ENCODE measurements at regions not wholly inside any gene's neighbourhood (a gene's known extent, or its start where the extent isn't known, plus 50 kb on each side); places are given as distances from the start of the nearest gene placed in this dataset.

DNA sequence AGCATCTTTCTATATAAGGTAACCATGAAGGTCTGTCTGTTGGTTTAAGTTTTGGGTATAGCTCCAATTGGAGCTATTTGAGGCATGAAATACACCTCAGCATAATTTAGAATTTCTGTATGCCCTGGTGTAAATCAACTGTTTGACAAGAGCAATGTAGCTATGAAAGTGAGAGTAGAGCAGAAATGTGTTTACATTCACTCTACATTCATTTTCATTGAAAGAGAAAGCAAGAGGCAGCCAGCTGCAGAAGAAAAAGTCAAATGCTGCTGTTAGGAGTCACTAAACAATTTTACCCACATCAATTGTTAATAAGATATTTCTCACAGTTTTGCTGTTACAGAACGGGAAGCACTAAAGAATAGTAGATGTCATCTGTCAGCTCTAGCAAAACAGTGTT is 252.5 kb downstream of the SLC6A15 start:
- DNase-seq = no peak

DNA sequence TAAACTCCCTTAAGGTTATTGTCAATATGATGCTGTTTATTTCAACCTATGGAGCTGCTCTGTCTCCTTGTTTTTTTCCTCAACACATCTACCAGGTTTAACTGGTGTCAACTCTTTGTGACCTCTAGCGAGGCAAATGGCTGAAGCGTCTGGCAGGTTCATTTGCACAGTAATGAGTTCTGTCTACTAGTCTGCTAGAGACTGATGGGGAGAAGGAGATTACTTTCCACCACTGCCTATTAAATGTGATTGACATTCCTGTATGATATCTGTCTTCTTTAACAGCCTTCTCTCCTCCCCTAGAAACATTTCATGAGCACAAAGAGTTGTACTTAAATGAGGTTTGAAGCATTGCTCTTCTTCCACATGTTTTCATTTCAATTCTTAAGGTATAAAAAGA is 253.7 kb downstream of the SLC6A15 start:
- no peak for DNase-seq

DNA sequence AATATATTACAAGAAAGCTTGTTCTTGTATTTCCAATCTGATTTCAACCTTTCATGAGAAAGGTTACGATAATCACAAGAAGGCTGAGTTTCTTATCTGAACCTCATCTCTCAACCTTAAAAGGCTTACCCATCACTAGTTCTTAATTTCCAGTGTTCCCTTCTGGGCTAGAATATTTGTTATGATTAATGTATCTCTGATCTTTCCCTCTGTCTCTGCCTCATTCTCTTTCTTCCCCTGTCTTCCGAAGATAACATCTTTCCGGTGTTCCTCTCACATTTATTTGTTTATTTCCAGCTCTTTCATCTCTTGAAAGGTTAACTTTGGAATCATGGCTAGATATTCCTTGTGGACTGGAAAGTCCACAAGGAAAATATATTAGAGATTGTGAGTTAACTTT is 255.9 kb downstream of the SLC6A15 start:
- DNase-seq = no peak

GRCh38 chr12:84653482-84653881 is 259.1 kb downstream of the SLC6A15 start:
- no peak for DNase-seq

DNA sequence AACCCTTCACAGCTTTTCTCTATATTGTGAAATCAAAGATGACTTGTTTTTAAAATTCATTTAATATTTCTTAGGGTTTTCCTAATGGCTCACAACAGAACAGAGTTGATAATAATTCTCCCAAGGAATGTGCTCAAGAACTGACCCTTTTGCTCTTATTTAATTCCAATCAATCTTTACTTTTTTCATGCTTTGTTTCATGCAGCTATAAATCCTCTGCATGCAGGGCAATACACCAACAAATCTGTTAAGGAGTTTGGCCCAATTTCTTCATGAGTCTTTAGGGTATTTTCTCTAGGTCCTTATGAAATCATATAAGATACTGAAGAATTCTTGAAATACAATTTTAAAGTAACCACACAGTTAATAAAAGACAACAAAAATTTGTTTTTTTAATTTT is 264.2 kb downstream of the SLC6A15 start:
- DNase-seq = no peak

DNA sequence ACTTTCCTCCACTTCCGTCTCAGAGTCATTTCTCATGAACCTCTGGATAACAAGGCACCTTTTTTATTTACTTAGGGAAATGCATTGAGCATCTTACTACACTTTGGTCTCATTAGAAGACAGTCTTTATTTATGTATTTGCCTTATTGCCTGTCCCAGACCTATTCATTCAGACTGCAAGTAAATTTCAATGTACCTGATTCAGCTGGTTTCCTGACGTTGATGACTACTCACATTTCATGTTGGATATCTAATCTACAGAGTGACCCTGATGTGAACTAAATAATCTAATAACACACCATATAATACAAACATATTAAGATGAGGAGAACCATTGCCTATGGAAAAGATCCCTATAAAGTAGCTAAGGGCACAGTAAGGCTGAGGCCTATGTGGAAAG is 267.7 kb downstream of the SLC6A15 start:
- no peak for DNase-seq

- DNase-seq = no peak
These were observed 268.6 kb downstream of the SLC6A15 start for GRCh38 chr12:84643993-84644392.

DNA sequence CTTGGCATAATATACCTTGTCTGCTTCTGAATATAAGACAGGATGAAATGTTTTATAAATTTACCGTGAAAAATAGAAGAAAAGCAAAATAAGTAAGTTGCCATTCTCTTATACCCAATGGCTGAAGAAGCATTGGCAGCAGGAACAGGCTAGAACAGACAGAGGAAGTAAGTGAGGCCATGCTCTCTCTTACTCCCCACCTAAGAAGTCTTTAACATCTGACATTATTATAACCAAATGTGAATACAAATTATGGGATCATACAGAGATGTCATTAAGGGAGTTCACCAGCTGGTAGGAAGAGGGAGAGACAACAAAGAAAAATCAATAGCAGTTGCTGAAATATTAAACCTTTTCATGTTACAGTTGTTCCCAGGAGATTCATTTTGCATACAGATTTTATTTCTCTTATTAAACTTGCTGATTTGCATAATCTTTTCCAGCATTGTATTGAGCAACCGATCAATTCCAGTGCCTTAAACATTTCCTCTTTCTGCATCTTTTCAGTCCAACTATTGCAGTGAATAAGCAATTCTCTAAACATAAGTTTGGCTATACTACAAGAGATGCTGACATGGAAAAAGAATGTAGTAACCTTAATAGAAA is 270.6 kb downstream of the SLC6A15 start:
- no peak for DNase-seq

DNA sequence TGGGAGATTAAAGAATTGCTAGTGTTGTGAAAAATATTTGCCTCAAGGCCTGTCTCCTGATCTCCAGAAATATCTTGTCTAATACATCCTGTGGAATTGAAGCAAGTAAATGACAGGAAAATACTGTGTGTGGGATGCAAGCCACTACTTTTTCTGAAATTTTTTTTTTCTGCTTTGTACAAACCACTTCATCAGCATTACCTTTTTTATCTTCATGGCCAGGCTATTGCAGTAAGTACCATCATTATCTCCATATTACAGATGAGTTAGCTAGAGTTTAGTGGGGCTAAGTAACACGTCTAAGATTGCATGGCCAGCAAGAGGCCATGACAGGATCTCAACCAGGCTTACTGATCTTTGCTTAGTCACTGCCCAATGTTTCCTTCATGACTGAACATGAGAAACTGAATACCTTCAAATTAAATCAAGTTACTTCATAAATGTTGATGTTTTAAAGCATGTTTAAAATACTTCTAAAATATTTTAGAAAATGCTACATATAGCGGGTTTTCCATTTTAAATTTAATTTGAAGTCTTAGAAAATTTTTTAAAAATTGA is 273.7 kb downstream of the SLC6A15 start:
- no peak for DNase-seq

- DNase-seq = no peak
These were observed 274.7 kb downstream of the SLC6A15 start for GRCh38 chr12:84637926-84638325.

GRCh38 chr12:84636801-84637290 is 275.8 kb downstream of the SLC6A15 start:
- DNase-seq = no peak

DNA sequence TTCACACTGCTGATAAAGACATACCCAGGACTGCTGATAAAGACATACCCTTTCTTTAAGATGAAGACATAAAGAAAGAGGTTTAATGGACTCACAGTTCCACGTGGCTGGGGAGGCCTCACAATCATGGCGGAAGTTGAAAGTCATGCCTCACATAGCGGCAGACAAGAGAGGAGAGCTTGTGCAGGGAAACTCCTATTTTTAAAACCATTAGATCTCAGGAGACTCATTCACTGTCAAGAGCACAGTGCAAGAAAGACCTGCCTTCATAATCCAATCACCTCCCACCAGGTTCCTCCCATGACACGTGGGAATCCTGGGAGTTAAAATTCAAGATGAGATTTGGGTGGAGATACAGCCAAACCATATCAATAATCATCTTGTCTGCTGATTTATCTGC is 278.1 kb downstream of the SLC6A15 start:
- no peak for DNase-seq

GRCh38 chr12:84632556-84632955 is 280.0 kb downstream of the SLC6A15 start:
- DNase-seq = no peak

DNA sequence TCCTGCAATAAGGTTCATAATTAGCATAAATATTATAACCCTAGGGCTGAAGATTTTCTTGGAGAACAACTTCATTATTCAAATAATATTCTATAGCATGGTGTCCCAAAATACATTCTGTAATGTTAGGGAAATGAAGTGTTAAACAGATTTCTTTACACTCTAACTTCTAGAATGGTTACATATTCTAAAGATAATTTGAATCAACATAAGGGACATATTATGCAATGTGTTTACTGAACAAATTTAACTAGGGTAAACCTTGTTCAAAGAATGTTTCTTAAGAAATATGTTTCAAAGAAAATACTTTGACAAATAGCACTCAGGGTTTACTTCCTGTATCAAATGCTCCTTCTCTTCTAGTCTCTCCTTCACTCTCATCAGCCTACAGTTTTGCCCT is 281.6 kb downstream of the SLC6A15 start:
- no peak for DNase-seq

GRCh38 chr12:84627593-84627992 is 285.0 kb downstream of the SLC6A15 start:
- DNase-seq = no peak

GRCh38 chr12:84624601-84625000 is 288.0 kb downstream of the SLC6A15 start:
- DNase-seq = no peak

DNA sequence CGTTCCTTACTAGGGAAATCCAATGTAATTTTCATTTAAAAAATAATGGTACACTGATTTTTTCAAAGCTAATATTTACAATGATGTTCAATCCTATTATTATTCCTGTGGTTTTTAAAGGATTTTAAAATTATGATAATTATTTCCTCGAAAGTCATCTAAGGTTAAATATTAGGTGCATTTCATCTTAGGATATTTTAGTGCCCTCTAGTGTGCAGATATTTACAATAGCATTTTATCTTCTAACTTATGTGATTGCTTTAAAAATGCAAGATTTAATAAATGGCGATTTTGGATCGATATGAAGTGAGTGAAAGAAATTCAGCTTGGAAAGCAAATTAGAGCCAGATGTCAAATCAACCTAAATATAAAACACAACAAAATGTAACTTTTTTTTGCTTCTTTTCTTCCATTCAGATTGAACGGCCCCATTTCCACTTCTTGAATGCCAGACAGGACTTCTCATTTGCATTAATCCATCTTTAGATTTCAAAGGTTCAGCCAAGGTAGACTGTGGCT is 293.5 kb downstream of the SLC6A15 start:
- DNase-seq = no peak

- no peak for DNase-seq
These were observed 305.3 kb downstream of the SLC6A15 start for GRCh38 chr12:84607170-84607819.

DNA sequence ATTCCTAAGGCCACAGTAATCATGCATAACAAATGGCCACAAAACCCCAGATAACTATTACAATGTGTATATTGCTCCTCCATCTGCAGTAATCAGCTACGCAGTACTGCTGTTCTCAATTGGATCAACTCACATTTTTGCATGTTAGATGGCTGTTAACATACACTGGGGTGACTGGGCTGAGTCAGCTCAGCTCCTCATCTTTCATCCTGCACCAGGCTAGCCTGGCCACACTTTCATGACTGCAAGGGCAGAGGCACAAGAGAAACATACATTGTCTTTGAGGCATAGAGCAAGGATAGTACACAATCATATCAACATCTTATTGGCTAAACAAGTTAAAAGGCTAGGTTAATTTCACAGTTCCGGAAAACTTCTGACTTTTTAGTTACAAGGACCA is 306.6 kb downstream of the SLC6A15 start:
- no peak for DNase-seq

DNA sequence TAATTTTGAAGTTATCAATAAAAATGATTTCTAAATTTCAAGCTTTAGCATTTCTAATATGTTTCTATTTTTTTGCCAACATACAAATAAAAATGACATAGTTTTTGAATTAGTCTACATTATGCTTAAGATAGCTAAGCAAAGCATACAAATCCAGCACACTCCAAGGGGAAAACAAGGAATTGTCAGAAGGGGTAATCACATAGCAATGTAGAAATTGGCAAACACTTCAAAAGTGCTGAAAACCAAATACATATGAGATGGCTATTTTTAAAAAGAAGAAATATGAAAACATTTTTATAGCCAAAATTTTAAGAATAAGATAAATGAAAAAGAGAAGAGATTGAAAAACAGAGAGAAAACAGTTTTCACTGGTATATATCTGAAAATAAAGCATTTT is 308.0 kb downstream of the SLC6A15 start:
- DNase-seq = no peak

- no peak for DNase-seq
These were observed 308.9 kb downstream of the SLC6A15 start for GRCh38 chr12:84603484-84604248.

DNA sequence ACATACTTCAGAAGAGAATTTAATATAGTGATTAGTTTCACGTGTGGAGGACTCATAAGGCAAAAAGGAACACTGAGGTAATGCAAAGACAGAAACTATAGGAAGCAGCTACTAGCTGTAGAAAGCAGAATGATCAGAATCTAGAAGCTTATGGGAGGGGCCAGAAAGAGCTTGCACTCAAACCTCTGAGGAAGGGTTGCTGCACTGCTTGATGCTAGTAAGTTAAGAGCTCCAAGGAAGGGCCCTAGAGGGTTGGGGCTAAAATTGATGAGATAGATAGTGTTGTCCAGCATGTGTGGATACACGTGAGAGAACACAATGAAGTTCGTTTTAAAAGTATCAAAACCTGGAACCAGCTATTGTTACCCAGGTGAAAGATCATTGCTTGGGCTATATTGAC is 311.1 kb downstream of the SLC6A15 start:
- DNase-seq = no peak

- DNase-seq = no peak
These were observed 313.1 kb downstream of the SLC6A15 start for GRCh38 chr12:84599539-84599938.

GRCh38 chr12:84596266-84596665 is 316.3 kb downstream of the SLC6A15 start:
- DNase-seq = no peak
